Vagina (tissue), 2 donors: ENCODE measurements at regions not wholly inside any gene's neighbourhood (a gene's known extent, or its start where the extent isn't known, plus 50 kb on each side); places are given as distances from the start of the nearest gene placed in this dataset.

ENCODE experiments used
- DNase-seq, 2 donors: peaks; one replicate each; pipeline ENCODE4 v3.0.0-alpha.2; 2017; ENCODE audit errors: extremely low spot score in 2 of 2
- H3K27ac ChIP-seq: fragments of 200-600 bp; sonication (generic); one replicate; pipeline ENCODE4 v1.5.1; 2019
- H3K27me3 ChIP-seq: fragments of 200-600 bp; sonication (generic); one replicate; pipeline ENCODE4 v1.5.1; 2019
- H3K36me3 ChIP-seq, 2 donors: fragments of 200-600 bp; sonication (generic); one replicate each; pipeline ENCODE4 v1.5.1; 2017 to 2019
- H3K4me1 ChIP-seq: fragments of 200-600 bp; sonication (generic); one replicate; pipeline ENCODE4 v1.5.1; 2019
- H3K4me3 ChIP-seq, 2 donors: fragments of 200-600 bp; sonication (generic); 1 replicate in 1 of 2; 2 replicates in 1 of 2; pipeline ENCODE4 v1.5.1; 2016 to 2019
- H3K9me3 ChIP-seq: fragments of 200-600 bp; sonication (generic); one replicate; pipeline ENCODE4 v1.5.1; 2019
- CTCF ChIP-seq, 3 experiments: fragments of 450-650 bp in 2 of 3; fragments of 200-600 bp in 1 of 3; sonication (generic) in 1 of 3; IDR thresholded peaks; one replicate each; pipeline ENCODE4 v1.5.1; 2017 to 2019; ENCODE audit warnings: antibody characterized with exemption in 3 of 3, mild to moderate bottlenecking in 2 of 3, moderate library complexity in 2 of 3
- POLR2A ChIP-seq, 2 donors: fragments of 450-650 bp; IDR thresholded peaks; one replicate each; pipeline ENCODE4 v1.6.1; 2017; ENCODE audit warnings: antibody characterized with exemption in 2 of 2, mild to moderate bottlenecking in 2 of 2, moderate library complexity in 2 of 2
- POLR2AphosphoS5 ChIP-seq, 2 donors: sonication (generic); formaldehyde crosslinking; IDR thresholded peaks; one replicate each; pipeline ENCODE4 v1.9.0; 2017; ENCODE audit warnings: antibody characterized with exemption in 2 of 2, mild to moderate bottlenecking in 2 of 2, low read depth in 1 of 2; ENCODE audit not compliant: insufficient read depth in 1 of 2
- intact Hi-C: fragments of 100-400 bp; cut with DNase I; formaldehyde crosslinking; loops from one replicate; pipeline ENCODE4 v1.15.1; 2023

- Histone ChIP-seq H3K9me3 (no peaks in the 10 kb centered on the region), H3K4me1 (no peaks in the 10 kb centered on the region), H3K4me3 (no peak overlapping the region), H3K36me3 (no peaks in the 10 kb centered on the region), H3K27me3 (no peaks in the 10 kb centered on the region), H3K27ac (no peak overlapping the region)
- TF ChIP-seq POLR2AphosphoS5 (IDR thresholded peaks at IDR 0.05; ENCODE audit: insufficient read depth in 1 of 2, low read depth in 1 of 2) = no peak
- TF ChIP-seq POLR2A (IDR thresholded peaks at IDR 0.05) = no peak
- TF ChIP-seq CTCF (IDR thresholded peaks at IDR 0.05) = no peak
- DNase-seq = no peak
- intact Hi-C loops = no loop called here
Measured at GRCh38 chr12:77314378-77315052, 249.1 kb upstream of the E2F7 start.

- TF ChIP-seq POLR2AphosphoS5 (IDR thresholded peaks at IDR 0.05; ENCODE audit: insufficient read depth in 1 of 2, low read depth in 1 of 2) = no peak
- no peak for TF ChIP-seq CTCF (IDR thresholded peaks at IDR 0.05)
- TF ChIP-seq POLR2A (IDR thresholded peaks at IDR 0.05) = no peak
- no peaks in the 10 kb centered on the region for H3K9me3 ChIP-seq
- no peak overlapping the region for H3K4me3 ChIP-seq
- H3K27ac ChIP-seq = no peak overlapping the region
- intact Hi-C loops = no loop called here
- no peak for DNase-seq
- no peaks in the 10 kb centered on the region for H3K27me3 ChIP-seq
- H3K4me1 ChIP-seq = no peaks in the 10 kb centered on the region
- H3K36me3 ChIP-seq = no peaks in the 10 kb centered on the region
Measured at GRCh38 chr12:77308056-77308455, 242.7 kb upstream of the E2F7 start.

GRCh38 chr12:77300811-77301210 lies 235.4 kb upstream of the E2F7 start:
- intact Hi-C loops = no loop called here
- Histone ChIP-seq H3K36me3 (no peaks in the 10 kb centered on the region), H3K4me1 (no peaks in the 10 kb centered on the region), H3K27ac (no peak overlapping the region), H3K9me3 (no peaks in the 10 kb centered on the region), H3K4me3 (no peak overlapping the region), H3K27me3 (no peaks in the 10 kb centered on the region)
- no peak for DNase-seq
- TF ChIP-seq POLR2AphosphoS5 (IDR thresholded peaks at IDR 0.05; ENCODE audit: insufficient read depth in 1 of 2, low read depth in 1 of 2) (no peak), CTCF (IDR thresholded peaks at IDR 0.05) (no peak), POLR2A (IDR thresholded peaks at IDR 0.05) (no peak)

- Histone ChIP-seq H3K4me3 (no peak overlapping the region), H3K4me1 (no peaks in the 10 kb centered on the region), H3K36me3 (no peaks in the 10 kb centered on the region), H3K9me3 (no peaks in the 10 kb centered on the region), H3K27me3 (no peaks in the 10 kb centered on the region), H3K27ac (no peak overlapping the region)
- no peak for DNase-seq
- TF ChIP-seq CTCF (IDR thresholded peaks at IDR 0.05) (no peak), POLR2AphosphoS5 (IDR thresholded peaks at IDR 0.05; ENCODE audit: insufficient read depth in 1 of 2, low read depth in 1 of 2) (peak in 1 of 2 donors; percentile 50)
- intact Hi-C loops = no loop called here
Measured at GRCh38 chr12:77299910-77300669, 234.7 kb upstream of the E2F7 start.

- DNase-seq = no peak
- no peaks in the 10 kb centered on the region for H3K27me3 ChIP-seq
- no peak for TF ChIP-seq CTCF (IDR thresholded peaks at IDR 0.05)
- no peak for TF ChIP-seq POLR2AphosphoS5 (IDR thresholded peaks at IDR 0.05; ENCODE audit: insufficient read depth in 1 of 2, low read depth in 1 of 2)
- TF ChIP-seq POLR2A (IDR thresholded peaks at IDR 0.05) = no peak
Measured at GRCh38 chr12:77299001-77299400, 233.6 kb upstream of the E2F7 start.

More at GRCh38 chr12:77299001-77299400, 233.6 kb upstream of the E2F7 start:
- Histone ChIP-seq H3K9me3 (no peaks in the 10 kb centered on the region), H3K27ac (no peak overlapping the region), H3K4me1 (no peaks in the 10 kb centered on the region), H3K36me3 (no peaks in the 10 kb centered on the region), H3K4me3 (no peak overlapping the region)
- intact Hi-C loops = no loop called here
